Fibroblast of lung (primary cell): ENCODE measurements at regions not wholly inside any gene's neighbourhood (a gene's known extent, or its start where the extent isn't known, plus 50 kb on each side); places are given as distances from the start of the nearest gene placed in this dataset.
A peak's percentile ranks its signal among the peaks of the same experiment; 100 is the strongest.

Experiments used
- DNase-seq, 2 donors: peaks; one replicate each; pipeline versions ENCODE4 v3.0.0 to v3.0.0-alpha.2; 2010; ENCODE audit warnings: low read depth in 2 of 2
- H2AFZ ChIP-seq: 2 replicates; pipeline ENCODE4 v1.5.1; 2012; ENCODE audit warnings: low read length, control low read depth, inconsistent platforms
- H3K27ac ChIP-seq: 2 replicates; pipeline ENCODE4 v1.5.1; 2011; ENCODE audit warnings: low read length, control low read depth; ENCODE audit not compliant: insufficient read depth
- H3K27me3 ChIP-seq: 2 replicates; pipeline ENCODE4 v1.5.1; 2011; ENCODE audit warnings: mild to moderate bottlenecking, low read length; ENCODE audit not compliant: control insufficient read depth, insufficient read depth
- H3K36me3 ChIP-seq: 2 replicates; pipeline ENCODE4 v1.5.1; 2011; ENCODE audit warnings: low read length; ENCODE audit not compliant: control insufficient read depth, insufficient read depth
- H3K4me1 ChIP-seq: 2 replicates; pipeline ENCODE4 v1.5.1; 2011; ENCODE audit warnings: low read length; ENCODE audit not compliant: control insufficient read depth, insufficient read depth; ENCODE audit errors: extremely low read depth
- H3K4me2 ChIP-seq: 2 replicates; pipeline ENCODE4 v1.5.1; 2011; ENCODE audit warnings: low read length, control low read depth; ENCODE audit not compliant: insufficient read depth; ENCODE audit errors: extremely low read depth
- H3K4me3 ChIP-seq, 4 experiments: fragments of 200-600 bp in 1 of 4; sonication (generic) in 1 of 4; replicated peaks in 1 of 4; 2 replicates each; pipeline ENCODE4 v1.5.1; 2011 to 2016; ENCODE audit warnings: low read length in 4 of 4, low read depth in 3 of 4, mild to moderate bottlenecking in 3 of 4, control low read depth in 2 of 4, inconsistent platforms in 1 of 4, mixed read lengths in 1 of 4; ENCODE audit not compliant: insufficient read depth in 1 of 4; ENCODE audit errors: control extremely low read depth in 1 of 4
- H3K79me2 ChIP-seq: 2 replicates; pipeline ENCODE4 v1.5.1; 2012; ENCODE audit warnings: mild to moderate bottlenecking, low read length, inconsistent platforms; ENCODE audit not compliant: control insufficient read depth, insufficient read depth
- H3K9ac ChIP-seq: 2 replicates; pipeline ENCODE4 v1.5.1; 2011; ENCODE audit warnings: mild to moderate bottlenecking, low read length, control low read depth; ENCODE audit not compliant: insufficient read depth
- H3K9me3 ChIP-seq: 2 replicates; pipeline ENCODE4 v1.5.1; 2012; ENCODE audit warnings: low read depth, low read length; ENCODE audit not compliant: control insufficient read depth, insufficient read depth
- H4K20me1 ChIP-seq: 2 replicates; pipeline ENCODE4 v1.5.1; 2011; ENCODE audit warnings: low read length; ENCODE audit not compliant: control insufficient read depth, insufficient read depth; ENCODE audit errors: extremely low read depth
- EZH2 ChIP-seq: IDR thresholded peaks from 2 replicates; pipeline ENCODE4 v1.5.1; 2012; ENCODE audit warnings: low read length, control low read depth, mild to moderate bottlenecking; ENCODE audit errors: missing control alignments
- TF ChIP-seq, protein P1 (sequence below), 2 donors: IDR thresholded peaks in 1 of 2; conservative IDR thresholded peaks in 1 of 2; 1 replicate in 1 of 2; 2 replicates in 1 of 2; pipeline ENCODE4 v1.5.1; 2011 to 2012; ENCODE audit warnings: low read length in 2 of 2, control low read depth in 1 of 2, inconsistent platforms in 1 of 2, low read depth in 1 of 2, mild to moderate bottlenecking in 1 of 2

DNA sequence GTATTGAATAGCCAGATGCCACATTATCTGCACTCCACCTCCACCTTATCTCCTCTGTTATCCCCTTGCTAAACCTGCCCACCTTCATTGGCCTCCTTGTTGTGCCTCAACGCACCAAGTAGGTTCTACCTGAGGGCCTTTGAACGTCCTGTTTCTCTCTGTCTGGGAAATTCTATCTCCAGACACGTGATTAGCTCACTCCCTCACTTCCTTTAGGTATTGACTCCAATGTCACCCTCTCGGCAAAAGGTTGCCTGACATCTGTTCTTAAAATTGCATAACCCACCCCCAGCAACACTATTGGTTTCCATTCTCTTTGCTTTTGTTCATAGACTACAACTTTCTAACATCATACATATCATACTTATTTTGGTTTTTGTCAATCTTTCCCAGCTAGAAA is 56.5 kb upstream of the MEDAG start:
- Histone ChIP-seq H3K79me2 (no peaks in the 10 kb centered on the region), H4K20me1 (no peaks in the 10 kb centered on the region), H3K9me3 (no peaks in the 10 kb centered on the region), H3K9ac (no peak overlapping the region), H2AFZ (no peak overlapping the region), H3K4me3 (no peak overlapping the region), H3K27me3 (no peaks in the 10 kb centered on the region), H3K4me2 (no peak overlapping the region), H3K27ac (no peak overlapping the region), H3K4me1 (peaks cover 6% of the 10 kb centered on the region), H3K36me3 (no peaks in the 10 kb centered on the region)
- no peak for DNase-seq
- TF ChIP-seq, protein P1, sequence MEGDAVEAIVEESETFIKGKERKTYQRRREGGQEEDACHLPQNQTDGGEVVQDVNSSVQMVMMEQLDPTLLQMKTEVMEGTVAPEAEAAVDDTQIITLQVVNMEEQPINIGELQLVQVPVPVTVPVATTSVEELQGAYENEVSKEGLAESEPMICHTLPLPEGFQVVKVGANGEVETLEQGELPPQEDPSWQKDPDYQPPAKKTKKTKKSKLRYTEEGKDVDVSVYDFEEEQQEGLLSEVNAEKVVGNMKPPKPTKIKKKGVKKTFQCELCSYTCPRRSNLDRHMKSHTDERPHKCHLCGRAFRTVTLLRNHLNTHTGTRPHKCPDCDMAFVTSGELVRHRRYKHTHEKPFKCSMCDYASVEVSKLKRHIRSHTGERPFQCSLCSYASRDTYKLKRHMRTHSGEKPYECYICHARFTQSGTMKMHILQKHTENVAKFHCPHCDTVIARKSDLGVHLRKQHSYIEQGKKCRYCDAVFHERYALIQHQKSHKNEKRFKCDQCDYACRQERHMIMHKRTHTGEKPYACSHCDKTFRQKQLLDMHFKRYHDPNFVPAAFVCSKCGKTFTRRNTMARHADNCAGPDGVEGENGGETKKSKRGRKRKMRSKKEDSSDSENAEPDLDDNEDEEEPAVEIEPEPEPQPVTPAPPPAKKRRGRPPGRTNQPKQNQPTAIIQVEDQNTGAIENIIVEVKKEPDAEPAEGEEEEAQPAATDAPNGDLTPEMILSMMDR (conservative IDR thresholded peaks at IDR 0.05 in 1 of 2, IDR thresholded peaks at IDR 0.05 in 1 of 2; ENCODE audit: low read depth in 1 of 2, low read length in 2 of 2) = no peak
- no peak for TF ChIP-seq EZH2

GRCh38 chr13:30850204-30850866 is 55.7 kb upstream of the MEDAG start:
- H3K4me1 ChIP-seq = peaks cover 6% of the 10 kb centered on the region
- H4K20me1 ChIP-seq = no peaks in the 10 kb centered on the region
- no peak overlapping the region for H3K27ac ChIP-seq
- no peak overlapping the region for H3K4me2 ChIP-seq
- H3K4me3 ChIP-seq = no peak overlapping the region
- peak in 1 of 2 donors; percentile 54 for DNase-seq
- no peaks in the 10 kb centered on the region for H3K79me2 ChIP-seq
- no peak overlapping the region for H2AFZ ChIP-seq
- no peak for TF ChIP-seq EZH2
- TF ChIP-seq, protein P1 (conservative IDR thresholded peaks at IDR 0.05 in 1 of 2, IDR thresholded peaks at IDR 0.05 in 1 of 2; ENCODE audit: low read depth in 1 of 2, low read length in 2 of 2) = no peak
- H3K36me3 ChIP-seq = no peaks in the 10 kb centered on the region
- H3K9me3 ChIP-seq = no peaks in the 10 kb centered on the region
- no peaks in the 10 kb centered on the region for H3K27me3 ChIP-seq
- H3K9ac ChIP-seq = no peak overlapping the region

DNA sequence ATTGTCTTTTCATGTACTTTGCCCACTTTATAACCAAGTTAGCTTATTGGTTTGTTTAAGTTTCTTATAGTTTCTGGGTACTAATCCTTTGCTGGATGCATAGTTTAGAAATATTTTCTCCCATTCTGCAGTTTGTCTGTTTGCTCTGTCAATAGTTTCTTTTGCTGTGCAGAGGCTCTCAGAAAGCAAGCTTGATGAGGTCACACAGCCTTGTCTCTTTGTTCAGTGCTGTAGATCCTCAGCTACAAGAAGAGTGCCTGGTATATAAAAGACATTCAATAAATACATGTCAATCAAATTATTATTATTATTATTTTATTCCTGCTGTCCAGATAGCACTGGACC is 55.2 kb upstream of the MEDAG start:
- H3K9ac ChIP-seq = no peak overlapping the region

More for the DNA sequence above, 55.2 kb upstream of the MEDAG start:
- Histone ChIP-seq H3K4me3 (no peak overlapping the region), H4K20me1 (no peaks in the 10 kb centered on the region), H2AFZ (no peak overlapping the region), H3K27ac (no peak overlapping the region), H3K27me3 (no peaks in the 10 kb centered on the region), H3K79me2 (no peaks in the 10 kb centered on the region), H3K4me1 (peaks cover 3% of the 10 kb centered on the region), H3K9me3 (no peaks in the 10 kb centered on the region), H3K36me3 (no peaks in the 10 kb centered on the region), H3K4me2 (no peak overlapping the region)
- no peak for TF ChIP-seq EZH2
- TF ChIP-seq, protein P1 (conservative IDR thresholded peaks at IDR 0.05 in 1 of 2, IDR thresholded peaks at IDR 0.05 in 1 of 2; ENCODE audit: low read depth in 1 of 2, low read length in 2 of 2) = no peak
- DNase-seq = no peak
